ENCODE measurements at regions not wholly inside any gene's neighbourhood (a gene's known extent, or its start where the extent isn't known, plus 50 kb on each side); places are given as distances from the start of the nearest gene placed in this dataset.

DNA sequence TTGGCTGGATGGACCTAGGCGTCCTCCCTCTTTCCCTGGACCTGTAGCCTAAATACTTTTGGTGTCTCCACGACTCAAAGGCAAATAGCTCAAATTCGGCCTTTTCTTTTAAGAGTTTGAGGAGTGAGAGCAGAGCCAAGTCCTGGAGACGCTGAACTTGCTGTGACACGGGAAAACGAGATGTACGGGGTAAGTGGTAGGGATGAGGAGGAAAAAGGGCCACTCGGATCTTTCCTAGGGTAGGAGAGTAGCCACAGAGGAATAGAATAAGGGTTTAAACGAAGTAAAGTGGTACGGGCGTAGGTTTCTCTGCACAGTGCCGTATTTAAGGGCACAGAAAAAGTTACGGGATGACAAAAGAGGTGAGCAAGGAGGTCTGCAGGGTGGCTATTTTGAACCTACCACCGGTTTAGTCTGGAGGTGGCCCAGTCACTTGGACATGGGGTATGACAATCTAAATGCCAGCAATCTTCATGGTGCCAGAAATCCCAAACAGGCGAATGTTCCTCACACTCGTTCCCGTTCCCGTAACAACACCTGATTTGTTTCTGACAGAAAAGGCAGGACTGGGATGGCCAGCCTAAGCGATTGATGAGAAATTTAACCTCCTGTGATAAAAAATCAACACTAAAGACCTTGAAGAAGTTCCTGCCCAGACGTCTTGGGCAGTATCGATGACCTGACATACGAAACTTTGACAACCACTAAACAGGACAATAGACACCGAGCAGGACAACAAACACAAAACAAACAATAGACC, 149.3 kb downstream of the TRIM27 start:
- TF ChIP-seq, protein P1, sequence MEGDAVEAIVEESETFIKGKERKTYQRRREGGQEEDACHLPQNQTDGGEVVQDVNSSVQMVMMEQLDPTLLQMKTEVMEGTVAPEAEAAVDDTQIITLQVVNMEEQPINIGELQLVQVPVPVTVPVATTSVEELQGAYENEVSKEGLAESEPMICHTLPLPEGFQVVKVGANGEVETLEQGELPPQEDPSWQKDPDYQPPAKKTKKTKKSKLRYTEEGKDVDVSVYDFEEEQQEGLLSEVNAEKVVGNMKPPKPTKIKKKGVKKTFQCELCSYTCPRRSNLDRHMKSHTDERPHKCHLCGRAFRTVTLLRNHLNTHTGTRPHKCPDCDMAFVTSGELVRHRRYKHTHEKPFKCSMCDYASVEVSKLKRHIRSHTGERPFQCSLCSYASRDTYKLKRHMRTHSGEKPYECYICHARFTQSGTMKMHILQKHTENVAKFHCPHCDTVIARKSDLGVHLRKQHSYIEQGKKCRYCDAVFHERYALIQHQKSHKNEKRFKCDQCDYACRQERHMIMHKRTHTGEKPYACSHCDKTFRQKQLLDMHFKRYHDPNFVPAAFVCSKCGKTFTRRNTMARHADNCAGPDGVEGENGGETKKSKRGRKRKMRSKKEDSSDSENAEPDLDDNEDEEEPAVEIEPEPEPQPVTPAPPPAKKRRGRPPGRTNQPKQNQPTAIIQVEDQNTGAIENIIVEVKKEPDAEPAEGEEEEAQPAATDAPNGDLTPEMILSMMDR (IDR thresholded peaks at IDR 0.05), result no peak
- no peak for TF ChIP-seq POLR2A (IDR thresholded peaks at IDR 0.05)

Data from adrenal gland (tissue), 5 donors.